ENCODE measurements at regions not wholly inside any gene's neighbourhood (a gene's known extent, or its start where the extent isn't known, plus 50 kb on each side); places are given as distances from the start of the nearest gene placed in this dataset.

- TF ChIP-seq ASH2L (IDR thresholded peaks at IDR 0.05; ENCODE audit: low read length) (no peak), JUN (IDR thresholded peaks at IDR 0.05; ENCODE audit: low read depth, low read length) (no peak)
These were observed 247.3 kb downstream of the SIPA1L2 start (continued) for GRCh38 chr1:232382671-232383070.

All from H1 (cell line).